Mucosa of descending colon (tissue), 3 donors: ENCODE measurements at regions not wholly inside any gene's neighbourhood (a gene's known extent, or its start where the extent isn't known, plus 50 kb on each side); places are given as distances from the start of the nearest gene placed in this dataset.

Experiments used
- ATAC-seq: fragments of 200-7000 bp; cut with Tn5 transposase; one replicate; pipeline ENCODE4 v1.9.1; 2020; ENCODE audit warnings: mild to moderate bottlenecking, moderate library complexity
- DNase-seq, 3 donors: peaks; one replicate each; pipeline ENCODE4 v3.0.0-alpha.2; 2020
- H3K36me3 ChIP-seq: fragments of 200-600 bp; one replicate; pipeline ENCODE4 v1.8.0; 2021; ENCODE audit warnings: low read depth, mild to moderate bottlenecking
- H3K4me1 ChIP-seq: fragments of 200-600 bp; one replicate; pipeline ENCODE4 v1.8.0; 2021; ENCODE audit warnings: low read depth, mild to moderate bottlenecking
- H3K4me3 ChIP-seq: fragments of 200-600 bp; one replicate; pipeline ENCODE4 v1.8.0; 2021; ENCODE audit warnings: mild to moderate bottlenecking
- H3K9me3 ChIP-seq: fragments of 200-600 bp; one replicate; pipeline ENCODE4 v1.8.0; 2021; ENCODE audit warnings: mild to moderate bottlenecking
- CTCF ChIP-seq: fragments of 200-600 bp; IDR thresholded peaks from one replicate; pipeline ENCODE4 v1.8.0; 2022; ENCODE audit warnings: antibody characterized with exemption, mild to moderate bottlenecking
- intact Hi-C, 2 donors: fragments of 100-400 bp; cut with DNase I in 1 of 2; cut with micrococcal nuclease in 1 of 2; formaldehyde crosslinking; loops; one replicate each; pipeline versions ENCODE4 v1.11.0 to v1.11.1; 2022; cut with DNase I, micrococcal nuclease
- donor health status: DM: no; HTN: no; CAD: no; lungs with moderate emphysema.
- donor health status: DM: no; HTN: no; CAD: no.
- donor health status: DM: no; HTN: yes; CAD: no.

GRCh38 chr3:127409421-127410136 lies 121.7 kb upstream of the PRR20G start:
- H3K4me1 ChIP-seq: no peaks in the 10 kb centered on the region
- no peaks in the 10 kb centered on the region for H3K9me3 ChIP-seq
- DNase-seq: peak in 1 of 3 donors; percentile 19
- TF ChIP-seq CTCF: no peak
- H3K36me3 ChIP-seq: no peaks in the 10 kb centered on the region
- intact Hi-C loops: no loop called here
- H3K4me3 ChIP-seq: no peak overlapping the region
- no peak for ATAC-seq

GRCh38 chr3:127408684-127409420 lies 121.0 kb upstream of the PRR20G start:
- H3K4me1 ChIP-seq: no peaks in the 10 kb centered on the region
- ATAC-seq (no peak), DNase-seq (peak in 1 of 3 donors; percentile 19)
- no peak for TF ChIP-seq CTCF
- H3K36me3 ChIP-seq: no peaks in the 10 kb centered on the region
- no peak overlapping the region for H3K4me3 ChIP-seq
- H3K9me3 ChIP-seq: no peaks in the 10 kb centered on the region
- intact Hi-C loops: no loop called here

- intact Hi-C loops: no loop called here
- Histone ChIP-seq H3K9me3 (no peaks in the 10 kb centered on the region), H3K36me3 (no peaks in the 10 kb centered on the region), H3K4me3 (no peak overlapping the region), H3K4me1 (no peaks in the 10 kb centered on the region)
- peak in 1 of 3 donors; percentile 26 for DNase-seq
- no peak for TF ChIP-seq CTCF
- no peak for ATAC-seq
Observed at GRCh38 chr3:127408022-127408683, 120.3 kb upstream of the PRR20G start.

GRCh38 chr3:127407026-127407939 lies 119.4 kb upstream of the PRR20G start:
- no peak for ATAC-seq
- Histone ChIP-seq H3K4me3 (no peak overlapping the region), H3K4me1 (no peaks in the 10 kb centered on the region), H3K9me3 (no peaks in the 10 kb centered on the region), H3K36me3 (no peaks in the 10 kb centered on the region)
- DNase-seq: peak in 1 of 3 donors; percentile 15
- intact Hi-C loops: no loop called here
- no peak for TF ChIP-seq CTCF
